ENCODE measurements at regions not wholly inside any gene's neighbourhood (a gene's known extent, or its start where the extent isn't known, plus 50 kb on each side); places are given as distances from the start of the nearest gene placed in this dataset.

DNA sequence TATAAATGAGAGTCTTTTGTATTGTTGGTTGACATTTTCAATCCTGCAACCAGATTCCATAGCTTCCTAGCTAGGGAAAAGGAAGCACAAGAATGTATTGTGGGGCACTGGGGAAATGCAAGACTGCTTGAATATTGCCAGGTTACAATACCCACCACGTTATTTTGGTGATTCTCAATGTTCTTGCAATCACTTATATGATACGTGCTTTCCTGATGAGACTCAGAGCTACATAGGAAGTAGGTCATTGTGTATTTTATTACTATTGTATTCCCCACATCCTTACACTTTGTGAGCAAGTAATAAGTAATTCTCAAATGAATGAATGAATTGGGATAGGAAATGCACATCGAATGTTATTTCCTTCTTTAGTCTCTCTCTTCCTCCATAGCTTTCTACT, 217.1 kb upstream of the CD180 start:
- TF ChIP-seq, protein P1, sequence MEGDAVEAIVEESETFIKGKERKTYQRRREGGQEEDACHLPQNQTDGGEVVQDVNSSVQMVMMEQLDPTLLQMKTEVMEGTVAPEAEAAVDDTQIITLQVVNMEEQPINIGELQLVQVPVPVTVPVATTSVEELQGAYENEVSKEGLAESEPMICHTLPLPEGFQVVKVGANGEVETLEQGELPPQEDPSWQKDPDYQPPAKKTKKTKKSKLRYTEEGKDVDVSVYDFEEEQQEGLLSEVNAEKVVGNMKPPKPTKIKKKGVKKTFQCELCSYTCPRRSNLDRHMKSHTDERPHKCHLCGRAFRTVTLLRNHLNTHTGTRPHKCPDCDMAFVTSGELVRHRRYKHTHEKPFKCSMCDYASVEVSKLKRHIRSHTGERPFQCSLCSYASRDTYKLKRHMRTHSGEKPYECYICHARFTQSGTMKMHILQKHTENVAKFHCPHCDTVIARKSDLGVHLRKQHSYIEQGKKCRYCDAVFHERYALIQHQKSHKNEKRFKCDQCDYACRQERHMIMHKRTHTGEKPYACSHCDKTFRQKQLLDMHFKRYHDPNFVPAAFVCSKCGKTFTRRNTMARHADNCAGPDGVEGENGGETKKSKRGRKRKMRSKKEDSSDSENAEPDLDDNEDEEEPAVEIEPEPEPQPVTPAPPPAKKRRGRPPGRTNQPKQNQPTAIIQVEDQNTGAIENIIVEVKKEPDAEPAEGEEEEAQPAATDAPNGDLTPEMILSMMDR (IDR thresholded peaks at IDR 0.05) = no peak
- H3K9ac ChIP-seq (ENCODE audit: low read depth in 2 of 2, low read length in 2 of 2) = no peak overlapping the region
- no peak overlapping the region for H3K4me3 ChIP-seq
- no peaks in the 10 kb centered on the region for H3K27me3 ChIP-seq
- H3K4me1 ChIP-seq = no peaks in the 10 kb centered on the region
- H3K9me3 ChIP-seq = no peaks in the 10 kb centered on the region
- H3K36me3 ChIP-seq = no peaks in the 10 kb centered on the region
- intact Hi-C loops (cut with DNase I) = no loop called here
- no peak overlapping the region for H3K27ac ChIP-seq
- no peak for DNase-seq

DNA sequence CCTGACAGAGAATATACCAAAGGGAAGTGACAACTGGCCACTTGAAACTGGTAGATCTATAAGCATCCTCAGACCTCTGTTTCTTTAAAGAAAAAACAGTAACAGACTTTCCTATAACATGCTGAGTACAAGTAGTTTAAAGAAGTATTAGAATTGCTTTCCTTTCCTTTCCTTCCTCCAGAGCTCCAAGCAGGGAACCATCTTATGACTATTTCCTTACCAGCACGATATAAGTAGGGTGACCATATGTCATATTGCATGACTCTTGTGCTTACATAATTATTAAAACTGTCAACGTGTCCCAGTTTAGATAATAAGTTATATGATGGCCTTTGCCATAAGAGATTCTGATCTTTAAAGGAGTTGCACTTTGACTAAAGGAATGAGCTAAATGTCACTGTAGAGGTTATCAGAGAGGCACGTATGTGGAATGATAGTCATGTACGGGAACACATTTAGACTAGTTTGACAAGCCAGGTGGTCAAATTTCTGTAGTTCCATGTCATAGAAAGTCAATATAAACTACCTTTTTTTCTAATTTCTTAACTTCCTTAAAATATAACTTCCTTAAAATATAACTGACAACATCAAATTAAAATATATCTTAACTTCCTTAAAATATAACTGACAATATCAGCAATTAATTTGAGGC, 212.7 kb upstream of the CD180 start:
- intact Hi-C loops (cut with DNase I) = no loop called here

DNA sequence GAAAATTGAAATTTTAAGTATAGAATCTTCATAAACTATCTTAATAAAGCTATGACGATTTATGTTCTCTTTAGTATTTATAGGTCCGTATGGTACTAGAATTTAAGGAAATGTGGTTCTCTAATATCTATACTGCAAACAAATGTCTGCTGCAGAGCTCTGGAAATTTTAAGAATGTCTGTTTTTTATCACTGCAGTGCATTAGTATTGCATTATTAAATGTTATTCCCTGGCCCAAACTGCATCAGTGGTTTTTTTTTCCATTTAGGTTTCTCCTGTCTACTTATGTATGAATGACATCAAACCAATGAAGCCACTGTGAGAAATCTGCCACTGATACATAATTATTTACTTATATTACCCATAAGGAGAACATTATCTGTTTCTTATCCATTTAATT, 211.4 kb upstream of the CD180 start:
- intact Hi-C loops (cut with DNase I) = no loop called here
- Histone ChIP-seq H3K9me3 (no peaks in the 10 kb centered on the region), H3K27me3 (no peaks in the 10 kb centered on the region), H3K9ac (ENCODE audit: low read depth in 2 of 2, low read length in 2 of 2) (no peak overlapping the region), H3K4me3 (no peak overlapping the region), H3K27ac (no peak overlapping the region), H3K4me1 (no peaks in the 10 kb centered on the region), H3K36me3 (no peaks in the 10 kb centered on the region)
- TF ChIP-seq, protein P1 (IDR thresholded peaks at IDR 0.05) = no peak
- no peak for DNase-seq

More for the DNA sequence above, 212.7 kb upstream of the CD180 start:
- no peaks in the 10 kb centered on the region for H3K9me3 ChIP-seq
- H3K9ac ChIP-seq (ENCODE audit: low read depth in 2 of 2, low read length in 2 of 2) = no peak overlapping the region
- H3K4me1 ChIP-seq = no peaks in the 10 kb centered on the region
- no peaks in the 10 kb centered on the region for H3K36me3 ChIP-seq
- no peak for DNase-seq
- H3K4me3 ChIP-seq = no peak overlapping the region
- H3K27ac ChIP-seq = no peak overlapping the region
- H3K27me3 ChIP-seq = no peaks in the 10 kb centered on the region
- TF ChIP-seq, protein P1 (IDR thresholded peaks at IDR 0.05) = no peak

DNA sequence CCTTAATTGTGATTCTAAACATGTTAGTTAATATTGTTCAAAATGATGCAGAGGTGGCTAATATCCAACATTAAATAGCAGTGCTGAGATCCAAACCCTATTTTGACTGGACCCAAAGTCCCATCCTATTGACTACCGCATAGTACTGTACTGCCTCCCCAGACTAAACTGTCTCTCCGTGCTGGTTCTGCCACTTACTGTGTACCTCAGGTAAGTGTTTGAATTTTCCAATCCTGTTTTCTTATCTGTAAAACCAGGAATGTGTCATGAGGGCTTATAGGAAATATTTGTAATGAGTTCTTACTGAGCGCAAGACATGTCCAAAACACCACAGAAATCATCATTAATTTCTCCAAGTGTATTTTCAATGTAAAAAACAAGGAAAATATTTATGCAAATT, 209.2 kb upstream of the CD180 start:
- intact Hi-C loops (cut with DNase I) = no loop called here
- Histone ChIP-seq H3K9ac (ENCODE audit: low read depth in 2 of 2, low read length in 2 of 2) (no peak overlapping the region), H3K4me1 (no peaks in the 10 kb centered on the region), H3K9me3 (no peaks in the 10 kb centered on the region), H3K27ac (no peak overlapping the region), H3K4me3 (no peak overlapping the region), H3K27me3 (no peaks in the 10 kb centered on the region), H3K36me3 (no peaks in the 10 kb centered on the region)
- TF ChIP-seq, protein P1 (IDR thresholded peaks at IDR 0.05) = no peak
- DNase-seq = no peak

DNA sequence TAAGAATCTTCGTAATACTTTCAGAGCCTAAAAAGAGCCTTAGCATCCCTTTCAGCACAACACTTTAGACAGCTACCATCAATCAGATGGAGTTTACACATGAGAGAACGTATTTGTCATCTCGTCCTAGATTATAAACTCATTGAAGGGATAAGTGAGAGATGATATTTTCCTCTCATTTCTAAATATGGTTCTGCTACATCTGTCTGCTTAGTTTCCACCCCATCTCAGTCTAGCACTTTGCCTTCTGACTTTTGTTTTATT, 208.4 kb upstream of the CD180 start:
- Histone ChIP-seq H3K27me3 (no peaks in the 10 kb centered on the region), H3K27ac (no peak overlapping the region), H3K4me1 (no peaks in the 10 kb centered on the region), H3K4me3 (no peak overlapping the region), H3K9ac (ENCODE audit: low read depth in 2 of 2, low read length in 2 of 2) (no peak overlapping the region), H3K36me3 (no peaks in the 10 kb centered on the region), H3K9me3 (no peaks in the 10 kb centered on the region)
- DNase-seq = no peak
- TF ChIP-seq, protein P1 (IDR thresholded peaks at IDR 0.05) = no peak
- intact Hi-C loops (cut with DNase I) = no loop called here
